ENCODE measurements at regions not wholly inside any gene's neighbourhood (a gene's known extent, or its start where the extent isn't known, plus 50 kb on each side); places are given as distances from the start of the nearest gene placed in this dataset.
"Not testable (repeated sequence)": the region's sequence is repeated elsewhere in the genome, so short reads cannot be mapped to it uniquely, and the experiment has no call there.

GRCh38 chr6:84836366-84836765 lies 72.0 kb upstream of the TBX18 start:
- TF ChIP-seq, protein P1, sequence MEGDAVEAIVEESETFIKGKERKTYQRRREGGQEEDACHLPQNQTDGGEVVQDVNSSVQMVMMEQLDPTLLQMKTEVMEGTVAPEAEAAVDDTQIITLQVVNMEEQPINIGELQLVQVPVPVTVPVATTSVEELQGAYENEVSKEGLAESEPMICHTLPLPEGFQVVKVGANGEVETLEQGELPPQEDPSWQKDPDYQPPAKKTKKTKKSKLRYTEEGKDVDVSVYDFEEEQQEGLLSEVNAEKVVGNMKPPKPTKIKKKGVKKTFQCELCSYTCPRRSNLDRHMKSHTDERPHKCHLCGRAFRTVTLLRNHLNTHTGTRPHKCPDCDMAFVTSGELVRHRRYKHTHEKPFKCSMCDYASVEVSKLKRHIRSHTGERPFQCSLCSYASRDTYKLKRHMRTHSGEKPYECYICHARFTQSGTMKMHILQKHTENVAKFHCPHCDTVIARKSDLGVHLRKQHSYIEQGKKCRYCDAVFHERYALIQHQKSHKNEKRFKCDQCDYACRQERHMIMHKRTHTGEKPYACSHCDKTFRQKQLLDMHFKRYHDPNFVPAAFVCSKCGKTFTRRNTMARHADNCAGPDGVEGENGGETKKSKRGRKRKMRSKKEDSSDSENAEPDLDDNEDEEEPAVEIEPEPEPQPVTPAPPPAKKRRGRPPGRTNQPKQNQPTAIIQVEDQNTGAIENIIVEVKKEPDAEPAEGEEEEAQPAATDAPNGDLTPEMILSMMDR (IDR thresholded peaks at IDR 0.05): no peak
- TF ChIP-seq POLR2A (IDR thresholded peaks at IDR 0.05): no peak
- no peak for DNase-seq
- intact Hi-C loops (cut with DNase I): no loop called here

GRCh38 chr6:84835340-84835739 lies 70.9 kb upstream of the TBX18 start:
- intact Hi-C loops (cut with DNase I): no loop called here
- TF ChIP-seq POLR2A (IDR thresholded peaks at IDR 0.05): no peak
- TF ChIP-seq, protein P1 (IDR thresholded peaks at IDR 0.05): no peak
- H3K9me3 ChIP-seq (replicated peaks in 1 of 3): no peaks in the 10 kb centered on the region
- no peak for DNase-seq
- 33 to 69% (median 51%) methylated on average over 1 of the region's 1 CpG for WGBS, 4 donors
- H3K27me3 ChIP-seq: no peaks in the 10 kb centered on the region
- H3K36me3 ChIP-seq (replicated peaks in 1 of 2): no peaks in the 10 kb centered on the region
- no peaks in the 10 kb centered on the region for H3K4me1 ChIP-seq (replicated peaks in 1 of 2)
- no peak overlapping the region for H3K27ac ChIP-seq
- H3K4me3 ChIP-seq: no peak overlapping the region

More at GRCh38 chr6:84836366-84836765, 72.0 kb upstream of the TBX18 start:
- Histone ChIP-seq H3K36me3 (replicated peaks in 1 of 2) (no peaks in the 10 kb centered on the region), H3K9me3 (replicated peaks in 1 of 3) (no peaks in the 10 kb centered on the region), H3K27me3 (no peaks in the 10 kb centered on the region), H3K27ac (no peak overlapping the region), H3K4me3 (no peak overlapping the region), H3K4me1 (replicated peaks in 1 of 2) (no peaks in the 10 kb centered on the region)

GRCh38 chr6:84831924-84832323 lies 67.5 kb upstream of the TBX18 start:
- H3K27me3 ChIP-seq; H3K27ac ChIP-seq; DNase-seq; H3K4me1 ChIP-seq (replicated peaks in 1 of 2); H3K4me3 ChIP-seq; H3K9me3 ChIP-seq (replicated peaks in 1 of 3); intact Hi-C loops (cut with DNase I); H3K36me3 ChIP-seq (replicated peaks in 1 of 2): not testable (repeated sequence)
- WGBS, 4 donors: 68 to 90% (median 75%) methylated on average over 6 of the region's 6 CpGs

DNA sequence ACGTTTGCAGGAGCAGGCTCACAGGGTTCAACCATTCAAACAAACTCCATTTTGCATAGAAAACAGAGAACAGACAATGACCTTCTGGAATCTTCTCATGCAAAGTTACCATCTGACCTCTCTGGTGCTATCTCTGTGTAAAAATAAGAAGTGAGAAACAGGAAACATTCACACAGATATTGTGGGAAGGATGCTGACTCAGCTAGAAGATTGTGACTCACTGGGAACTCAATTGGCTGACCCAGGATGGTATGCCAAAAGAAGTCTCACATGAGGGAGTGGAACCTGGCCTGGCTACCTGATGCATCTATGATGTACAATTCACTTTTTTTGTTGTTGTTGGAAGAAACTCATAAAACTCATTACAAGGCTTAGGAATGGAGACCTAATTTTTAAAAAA lies 61.1 kb upstream of the TBX18 start:
- Histone ChIP-seq H3K4me1 (replicated peaks in 1 of 2) (no peaks in the 10 kb centered on the region), H3K27ac (no peak overlapping the region), H3K9me3 (replicated peaks in 1 of 3) (no peaks in the 10 kb centered on the region), H3K27me3 (no peaks in the 10 kb centered on the region), H3K4me3 (no peak overlapping the region), H3K36me3 (replicated peaks in 1 of 2) (no peaks in the 10 kb centered on the region)
- DNase-seq: no peak
- intact Hi-C loops (cut with DNase I): no loop called here
- TF ChIP-seq, protein P1 (IDR thresholded peaks at IDR 0.05): no peak
- no peak for TF ChIP-seq POLR2A (IDR thresholded peaks at IDR 0.05)
- 31 to 59% (median 50%) methylated on average over 1 of the region's 1 CpG for WGBS, 4 donors

GRCh38 chr6:84821314-84821713 lies 56.9 kb upstream of the TBX18 start:
- not testable (repeated sequence) for H3K36me3 ChIP-seq (replicated peaks in 1 of 2); DNase-seq

More at GRCh38 chr6:84821314-84821713, 56.9 kb upstream of the TBX18 start:
- H3K27ac ChIP-seq; H3K4me3 ChIP-seq; intact Hi-C loops (cut with DNase I); H3K27me3 ChIP-seq; H3K9me3 ChIP-seq (replicated peaks in 1 of 3); H3K4me1 ChIP-seq (replicated peaks in 1 of 2): not testable (repeated sequence)
- WGBS, 4 donors: 58 to 88% (median 66%) methylated on average over 1 of the region's 1 CpG
